ENCODE measurements at regions not wholly inside any gene's neighbourhood (a gene's known extent, or its start where the extent isn't known, plus 50 kb on each side); places are given as distances from the start of the nearest gene placed in this dataset.

DNA sequence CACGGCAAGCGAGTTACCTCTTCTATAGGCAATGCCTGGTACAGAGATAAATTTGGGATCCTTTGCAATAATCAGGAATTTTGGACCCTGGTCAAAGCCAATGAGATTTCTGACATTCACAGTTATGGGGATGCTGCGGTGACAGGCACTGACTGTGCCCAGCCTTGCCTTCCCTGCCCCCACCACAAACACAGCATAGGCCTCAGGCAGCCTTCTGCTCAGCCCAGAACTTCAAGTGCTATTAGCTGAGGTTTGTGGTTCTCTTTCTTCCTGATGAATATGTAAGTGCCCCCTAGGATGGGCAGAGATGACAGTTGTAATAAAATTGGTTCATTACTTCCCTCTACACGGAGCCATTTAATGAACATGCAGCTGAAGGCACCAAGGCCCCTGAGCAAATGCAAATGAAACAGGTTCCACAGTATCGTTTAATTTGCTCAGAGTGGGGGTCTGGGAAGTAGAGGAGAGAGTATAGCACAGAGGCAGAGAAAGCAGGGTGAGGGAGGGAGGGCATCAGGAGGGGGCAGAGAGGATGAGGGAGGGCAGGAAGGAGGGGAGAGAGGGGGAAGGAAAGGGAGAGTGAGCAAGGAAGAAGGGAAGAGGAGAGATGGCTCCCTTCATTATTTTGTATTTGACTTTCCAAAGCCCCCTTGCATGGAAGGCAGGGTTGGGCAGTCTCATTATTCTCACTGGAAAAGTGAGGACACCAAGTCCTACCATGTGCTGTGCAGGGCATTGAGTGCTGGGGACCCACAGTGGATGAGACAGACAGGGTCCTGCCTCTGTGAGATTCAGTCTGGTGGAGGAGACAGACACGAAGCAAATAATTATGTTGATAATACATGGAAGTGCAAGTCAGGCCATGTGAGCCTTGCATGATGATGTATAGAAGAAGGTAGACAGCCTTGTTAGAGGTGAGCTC is 513.0 kb downstream of the PTPRU start:
- H3K9me3 ChIP-seq, result no peaks in the 10 kb centered on the region
- DNase-seq, result no peak
- 67 to 69% methylated on average over 6 of the region's 6 CpGs for WGBS, 2 donors
- H3K4me3 ChIP-seq (replicated peaks in 1 of 3), result no peak overlapping the region
- intact Hi-C loops (cut with DNase I), result no loop called here
- H3K4me1 ChIP-seq, result no peaks in the 10 kb centered on the region
- H3K27ac ChIP-seq, result no peak overlapping the region
- H3K27me3 ChIP-seq, result no peaks in the 10 kb centered on the region
- no peaks in the 10 kb centered on the region for H3K36me3 ChIP-seq
- TF ChIP-seq, protein P1, sequence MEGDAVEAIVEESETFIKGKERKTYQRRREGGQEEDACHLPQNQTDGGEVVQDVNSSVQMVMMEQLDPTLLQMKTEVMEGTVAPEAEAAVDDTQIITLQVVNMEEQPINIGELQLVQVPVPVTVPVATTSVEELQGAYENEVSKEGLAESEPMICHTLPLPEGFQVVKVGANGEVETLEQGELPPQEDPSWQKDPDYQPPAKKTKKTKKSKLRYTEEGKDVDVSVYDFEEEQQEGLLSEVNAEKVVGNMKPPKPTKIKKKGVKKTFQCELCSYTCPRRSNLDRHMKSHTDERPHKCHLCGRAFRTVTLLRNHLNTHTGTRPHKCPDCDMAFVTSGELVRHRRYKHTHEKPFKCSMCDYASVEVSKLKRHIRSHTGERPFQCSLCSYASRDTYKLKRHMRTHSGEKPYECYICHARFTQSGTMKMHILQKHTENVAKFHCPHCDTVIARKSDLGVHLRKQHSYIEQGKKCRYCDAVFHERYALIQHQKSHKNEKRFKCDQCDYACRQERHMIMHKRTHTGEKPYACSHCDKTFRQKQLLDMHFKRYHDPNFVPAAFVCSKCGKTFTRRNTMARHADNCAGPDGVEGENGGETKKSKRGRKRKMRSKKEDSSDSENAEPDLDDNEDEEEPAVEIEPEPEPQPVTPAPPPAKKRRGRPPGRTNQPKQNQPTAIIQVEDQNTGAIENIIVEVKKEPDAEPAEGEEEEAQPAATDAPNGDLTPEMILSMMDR (IDR thresholded peaks at IDR 0.05), result no peak
- TF ChIP-seq POLR2A (IDR thresholded peaks at IDR 0.05), result no peak

DNA sequence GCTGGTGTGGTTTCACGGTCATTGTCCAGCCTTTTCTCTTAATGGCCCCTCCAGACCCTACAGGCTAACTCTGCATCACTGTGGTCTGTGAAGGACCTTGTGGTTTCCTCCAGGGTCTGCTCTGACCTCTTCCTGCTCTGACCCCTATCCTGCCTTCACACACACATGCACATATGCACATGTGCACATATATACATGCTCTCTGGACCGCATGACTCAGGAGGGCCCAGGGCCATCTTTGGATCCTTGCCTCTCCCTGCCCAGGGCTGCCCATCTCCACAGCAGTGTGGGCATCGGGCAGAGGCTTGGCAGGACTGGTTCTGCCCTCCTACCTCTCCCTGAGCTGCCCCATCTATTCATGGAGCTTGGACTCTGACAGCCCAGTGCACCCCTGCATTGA is 510.9 kb downstream of the PTPRU start:
- no peaks in the 10 kb centered on the region for H3K9me3 ChIP-seq
- no peak overlapping the region for H3K27ac ChIP-seq
- no peak overlapping the region for H3K4me3 ChIP-seq (replicated peaks in 1 of 3)
- intact Hi-C loops (cut with DNase I), result no loop called here
- H3K36me3 ChIP-seq, result no peaks in the 10 kb centered on the region
- DNase-seq, result no peak
- H3K27me3 ChIP-seq, result no peaks in the 10 kb centered on the region
- no peaks in the 10 kb centered on the region for H3K4me1 ChIP-seq
- 84 to 97% methylated on average over 3 of the region's 3 CpGs for WGBS, 2 donors
- no peak for TF ChIP-seq POLR2A (IDR thresholded peaks at IDR 0.05)
- TF ChIP-seq, protein P1 (IDR thresholded peaks at IDR 0.05), result no peak

DNA sequence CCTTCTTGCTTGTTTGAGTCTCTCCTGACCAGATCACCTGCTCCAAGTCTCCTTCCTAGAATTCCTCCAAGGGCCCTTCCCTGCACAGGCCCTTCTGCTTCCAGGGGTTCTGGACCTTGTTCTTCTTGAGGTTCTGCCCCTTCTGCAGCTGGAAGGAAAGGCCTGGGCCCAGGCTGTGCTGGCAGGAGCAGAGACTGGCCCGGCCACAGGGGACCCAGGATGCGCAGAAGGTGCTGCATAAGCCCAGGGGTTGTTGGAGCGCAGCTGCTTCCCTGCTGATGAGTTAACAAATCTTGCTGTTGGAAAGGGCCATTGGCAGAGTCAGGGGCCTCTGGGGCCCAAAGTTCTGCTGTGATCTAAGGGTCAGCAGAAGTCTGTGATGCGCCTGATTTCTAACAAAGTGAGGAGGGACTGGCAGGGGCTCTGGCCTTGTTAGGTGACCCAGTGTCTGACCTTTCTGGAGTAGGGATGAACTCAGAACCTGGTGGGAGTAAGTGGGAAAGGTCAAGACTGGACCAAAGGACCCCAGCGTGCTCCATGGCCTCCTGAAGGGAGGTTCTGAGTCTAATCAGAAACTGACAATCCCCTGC is 509.8 kb downstream of the PTPRU start:
- Histone ChIP-seq H3K27ac (no peak overlapping the region), H3K27me3 (no peaks in the 10 kb centered on the region), H3K36me3 (no peaks in the 10 kb centered on the region), H3K9me3 (no peaks in the 10 kb centered on the region), H3K4me1 (no peaks in the 10 kb centered on the region), H3K4me3 (replicated peaks in 1 of 3) (no peak overlapping the region)
- no peak for TF ChIP-seq POLR2A (IDR thresholded peaks at IDR 0.05)
- TF ChIP-seq, protein P1 (IDR thresholded peaks at IDR 0.05), result no peak
- no peak for DNase-seq
- 83 to 90% methylated on average over 5 of the region's 5 CpGs for WGBS, 2 donors
- intact Hi-C loops (cut with DNase I), result no loop called here

DNA sequence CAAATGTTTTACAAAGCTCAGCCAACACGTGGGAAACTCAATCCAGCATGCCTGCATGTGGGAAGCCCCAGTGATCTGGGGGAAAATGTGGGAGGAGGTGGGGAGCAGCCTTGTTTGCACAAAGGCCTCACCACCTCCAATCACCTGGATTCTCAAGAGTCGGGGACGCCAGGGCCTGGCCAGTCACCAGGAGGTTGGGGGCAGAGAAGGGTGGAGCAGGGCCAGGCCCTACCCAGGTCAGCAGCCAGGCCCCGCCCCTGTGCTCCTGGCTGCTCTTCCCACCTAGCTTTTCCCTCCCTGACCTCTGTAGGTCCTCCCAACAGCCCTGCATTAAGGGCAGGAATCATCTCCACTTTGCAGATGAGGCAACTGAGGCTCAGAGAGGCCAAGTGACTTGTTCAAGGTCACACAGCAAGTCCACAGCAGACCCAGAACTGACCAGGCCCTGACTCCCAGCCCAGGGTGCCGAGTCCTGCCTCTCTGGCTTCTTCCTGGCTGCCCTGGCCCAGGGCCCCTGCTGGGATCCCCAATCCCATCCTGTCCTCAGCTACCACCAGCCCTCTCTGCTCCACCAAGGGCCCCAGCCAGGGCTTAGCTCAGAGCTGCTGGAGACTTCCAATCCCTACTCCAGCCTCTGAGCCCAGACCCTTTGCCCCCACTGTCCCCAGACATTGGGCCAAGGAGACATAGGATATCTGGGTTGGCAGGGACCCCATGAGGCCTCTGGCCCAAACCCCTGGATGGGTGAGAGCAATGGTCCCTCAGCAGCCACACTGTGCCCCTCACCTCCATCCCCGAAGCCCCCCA is 508.6 kb downstream of the PTPRU start:
- no peaks in the 10 kb centered on the region for H3K27me3 ChIP-seq
- no peaks in the 10 kb centered on the region for H3K4me1 ChIP-seq
- DNase-seq, result no peak
- no peaks in the 10 kb centered on the region for H3K9me3 ChIP-seq
- 54 to 55% methylated on average over 6 of the region's 6 CpGs for WGBS, 2 donors
- no peak overlapping the region for H3K4me3 ChIP-seq (replicated peaks in 1 of 3)
- intact Hi-C loops (cut with DNase I), result no loop called here
- H3K27ac ChIP-seq, result no peak overlapping the region
- TF ChIP-seq, protein P1 (IDR thresholded peaks at IDR 0.05), result no peak
- no peak for TF ChIP-seq POLR2A (IDR thresholded peaks at IDR 0.05)
- no peaks in the 10 kb centered on the region for H3K36me3 ChIP-seq

Data from thyroid gland (tissue), 4 donors.